Medulla oblongata (tissue), 1 donor: ENCODE measurements at regions not wholly inside any gene's neighbourhood (a gene's known extent, or its start where the extent isn't known, plus 50 kb on each side); places are given as distances from the start of the nearest gene placed in this dataset.

Experiments used
- DNase-seq: peaks from one replicate; pipeline ENCODE4 v3.0.0-alpha.2; 2015; ENCODE audit errors: extremely low spot score

DNA sequence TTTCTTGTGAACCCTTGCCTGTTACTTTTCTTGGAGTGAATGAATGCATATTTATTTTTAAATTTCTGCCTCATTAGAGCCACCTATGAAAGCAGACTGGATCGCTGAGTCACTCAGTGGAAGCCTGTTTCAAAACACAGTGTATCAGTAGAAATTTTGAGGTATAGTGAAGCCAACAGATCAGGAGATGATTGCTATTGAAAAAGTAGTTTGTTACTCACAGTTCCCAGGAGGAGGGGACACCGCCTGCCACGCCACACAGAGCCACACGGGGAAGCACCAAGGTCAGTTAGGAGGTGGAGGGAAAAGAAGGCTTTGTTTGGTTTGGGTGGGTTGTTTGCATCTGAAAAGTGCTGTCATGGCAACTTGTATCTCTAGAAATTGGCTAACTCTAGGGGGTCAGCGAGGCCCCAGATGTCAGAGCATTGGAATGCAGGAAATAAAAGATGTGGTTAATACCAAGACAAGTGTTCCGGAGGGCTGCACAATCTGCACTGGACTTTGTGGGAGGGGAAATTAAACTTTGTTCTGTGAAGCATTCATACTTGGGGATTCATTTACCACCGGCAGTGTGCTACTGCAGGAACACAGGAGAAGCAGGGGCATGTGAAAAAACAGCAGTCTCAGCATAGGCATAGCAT lies 106.4 kb upstream of the SDK1 start:
- DNase-seq = no peak

DNA sequence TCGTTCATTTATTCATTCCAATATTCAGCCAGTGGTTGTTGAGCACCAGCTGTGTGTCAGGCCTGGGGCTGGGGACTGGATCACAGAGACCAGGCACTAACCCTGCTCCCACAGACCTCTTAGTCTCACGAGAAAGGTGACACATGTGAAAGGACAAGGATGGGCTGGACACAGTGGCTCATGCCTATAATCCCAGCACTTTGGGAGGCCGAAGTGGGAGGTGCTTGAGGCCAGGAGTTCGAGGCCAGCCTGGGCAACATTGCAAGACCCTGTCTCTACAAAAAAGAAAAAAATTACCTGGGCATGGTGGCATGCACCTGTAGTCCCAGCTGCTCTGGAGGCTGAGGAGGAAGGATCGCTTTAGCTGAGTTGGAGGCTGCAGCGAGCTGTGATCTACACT lies 105.9 kb upstream of the SDK1 start:
- no peak for DNase-seq

DNA sequence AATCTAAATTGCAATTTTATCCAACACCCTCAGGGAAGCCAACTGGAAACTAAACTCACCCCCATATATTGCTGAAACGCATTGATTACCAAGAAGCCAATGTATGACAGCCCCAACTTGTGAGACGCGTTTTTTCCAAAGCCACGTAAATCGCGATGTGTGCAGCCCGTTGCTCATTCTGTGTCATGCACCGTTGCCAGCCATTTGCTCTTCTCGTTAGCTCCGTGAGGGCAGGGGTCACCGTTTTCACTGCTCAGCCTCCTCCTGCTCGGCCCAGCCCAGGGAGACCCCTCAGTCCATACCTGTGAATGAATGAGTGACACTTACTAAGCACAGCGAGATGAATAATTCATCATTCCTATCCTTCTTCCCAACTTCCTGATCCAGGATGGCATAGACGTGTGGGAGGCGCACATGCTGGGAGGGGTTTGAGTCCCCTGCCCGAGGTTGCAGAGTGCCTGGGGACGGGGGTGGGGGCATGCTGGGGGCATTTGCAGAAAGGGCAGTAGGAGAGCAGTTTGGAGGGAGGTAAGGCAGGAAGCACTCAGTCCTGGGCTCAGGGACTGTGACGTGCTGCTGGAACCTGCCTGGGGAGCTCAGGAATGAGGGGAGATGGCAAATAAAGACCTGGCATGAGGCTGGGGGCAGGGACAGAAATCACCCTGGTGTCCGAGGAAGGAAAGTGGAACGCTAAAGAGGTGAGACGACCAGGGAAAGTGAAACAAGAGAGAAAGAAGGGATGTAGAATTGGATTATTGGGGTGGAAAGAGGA lies 104.2 kb upstream of the SDK1 start:
- no peak for DNase-seq

DNA sequence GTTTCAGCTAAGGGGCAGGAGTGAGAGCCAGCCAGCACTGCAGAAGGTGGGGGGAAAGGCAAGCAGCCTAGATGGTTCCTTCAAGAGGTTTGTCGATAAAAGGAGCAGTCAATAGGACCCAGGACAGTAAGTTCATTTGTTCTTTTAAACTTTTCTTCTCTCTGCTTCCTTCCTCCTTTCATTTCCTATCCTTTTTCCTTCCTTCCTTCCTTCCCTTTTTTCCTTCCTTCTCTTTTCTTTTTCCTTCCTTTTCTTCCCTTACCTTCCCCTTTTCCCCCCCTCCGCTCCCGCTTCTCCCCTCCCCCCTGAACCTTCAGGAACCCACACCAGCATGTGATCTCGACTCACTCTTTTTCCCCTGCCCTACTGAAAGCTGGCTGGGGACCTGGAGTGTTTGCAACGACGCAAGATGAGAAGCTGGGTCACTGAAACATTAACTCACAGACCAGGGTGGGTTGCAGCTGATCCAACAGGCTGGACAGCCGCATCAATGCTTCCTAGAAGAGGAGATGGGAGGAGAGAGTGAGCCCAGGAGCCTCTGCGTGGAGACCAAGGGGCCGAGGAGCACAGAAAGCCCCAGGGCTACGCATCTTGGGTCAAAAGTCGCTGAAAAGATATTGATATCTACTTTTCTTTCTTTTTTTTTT lies 103.4 kb upstream of the SDK1 start:
- DNase-seq = no peak

DNA sequence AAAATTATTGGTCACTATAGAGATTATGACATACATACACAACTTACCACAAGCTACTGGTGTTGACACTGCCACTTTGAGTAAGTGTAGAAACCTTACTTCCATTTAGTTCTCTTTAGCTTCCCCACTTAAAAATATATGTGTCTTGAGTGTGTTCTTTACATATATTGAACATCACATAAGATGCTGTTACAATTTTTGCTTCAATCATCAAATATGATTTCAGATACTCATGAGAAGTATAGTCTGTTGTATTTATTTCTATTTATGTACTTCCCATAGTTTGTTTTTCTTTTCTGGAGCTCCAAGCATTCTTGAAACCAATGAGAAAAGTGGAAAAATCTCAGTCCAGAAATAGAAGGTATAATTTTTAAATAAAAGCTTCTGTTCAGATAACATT lies 102.7 kb upstream of the SDK1 start:
- DNase-seq = no peak

DNA sequence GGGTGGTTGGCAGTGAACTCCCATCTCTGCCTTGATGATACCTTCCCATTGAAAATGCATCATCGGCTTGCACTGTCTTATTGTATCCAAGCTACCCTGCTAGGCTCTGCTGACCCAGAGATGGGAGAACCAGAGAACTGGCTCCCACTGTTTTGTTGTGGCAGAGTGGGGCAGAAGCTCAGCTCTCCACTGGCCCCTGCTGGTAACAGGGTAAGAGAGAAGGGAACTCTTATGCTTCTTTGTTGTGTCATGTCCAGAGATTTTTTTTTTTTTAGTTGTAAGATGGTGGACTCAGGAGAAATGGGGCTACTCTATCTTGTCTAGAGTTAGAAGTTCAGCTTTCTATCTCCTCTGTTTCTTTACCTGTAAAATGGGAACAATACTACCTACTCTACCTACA lies 100.5 kb upstream of the SDK1 start:
- DNase-seq = peak; percentile 33

DNA sequence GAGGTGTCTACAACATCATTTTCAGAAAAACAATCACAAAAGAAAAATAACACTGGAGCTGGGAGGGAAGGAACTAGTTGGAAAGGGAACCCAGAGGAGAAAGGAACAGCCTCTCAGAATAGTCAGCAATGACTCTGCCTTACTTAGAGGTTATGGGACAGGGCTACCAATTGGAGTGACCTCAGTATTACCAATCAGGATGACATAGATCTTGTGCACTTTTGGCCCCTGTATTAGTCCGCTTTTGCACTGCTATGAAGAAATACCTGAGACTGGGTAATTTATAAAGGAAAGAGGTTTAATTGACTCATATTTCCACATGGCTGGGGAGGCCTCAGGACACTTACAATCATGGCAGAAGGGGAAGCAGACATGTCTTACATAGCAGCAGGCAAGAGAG lies 99.7 kb upstream of the SDK1 start:
- DNase-seq = no peak

DNA sequence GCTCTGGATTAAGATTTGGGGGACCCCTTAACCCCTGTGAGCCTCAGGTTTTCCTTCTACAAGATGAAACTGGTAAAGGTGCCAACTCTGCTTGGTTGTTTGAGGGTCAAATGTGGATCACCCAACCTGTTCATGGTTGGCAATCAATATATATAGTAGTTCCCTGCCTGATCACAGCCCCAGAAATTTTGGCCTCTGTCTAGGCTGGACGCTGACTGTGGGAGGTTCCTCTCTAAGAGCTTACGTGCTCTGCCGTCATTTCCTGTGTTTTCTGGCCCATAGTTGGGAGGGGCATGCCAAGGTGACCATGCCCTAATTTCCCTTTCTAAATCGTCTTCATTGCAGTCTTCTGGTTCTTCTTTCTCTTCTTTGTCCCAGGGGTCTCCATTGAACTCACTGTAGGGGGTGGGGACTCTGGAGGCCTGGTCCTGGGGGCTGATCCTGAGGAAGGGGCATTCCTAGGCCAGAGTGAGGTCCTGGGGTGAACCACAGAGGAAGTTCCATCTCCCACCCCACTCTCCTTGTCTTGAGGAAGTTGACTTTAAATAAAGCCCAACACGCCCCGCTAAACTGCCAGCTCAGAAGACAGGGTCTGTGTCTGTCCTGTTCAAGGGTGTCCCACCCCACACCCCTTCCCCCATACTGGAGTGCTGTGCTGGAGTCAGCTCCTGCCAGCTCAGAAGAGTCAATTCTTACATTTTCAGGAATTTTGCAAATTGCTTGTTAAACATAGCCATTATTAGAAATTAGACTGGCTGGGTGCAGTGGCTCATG lies 98.9 kb upstream of the SDK1 start:
- peak; percentile 29 for DNase-seq

DNA sequence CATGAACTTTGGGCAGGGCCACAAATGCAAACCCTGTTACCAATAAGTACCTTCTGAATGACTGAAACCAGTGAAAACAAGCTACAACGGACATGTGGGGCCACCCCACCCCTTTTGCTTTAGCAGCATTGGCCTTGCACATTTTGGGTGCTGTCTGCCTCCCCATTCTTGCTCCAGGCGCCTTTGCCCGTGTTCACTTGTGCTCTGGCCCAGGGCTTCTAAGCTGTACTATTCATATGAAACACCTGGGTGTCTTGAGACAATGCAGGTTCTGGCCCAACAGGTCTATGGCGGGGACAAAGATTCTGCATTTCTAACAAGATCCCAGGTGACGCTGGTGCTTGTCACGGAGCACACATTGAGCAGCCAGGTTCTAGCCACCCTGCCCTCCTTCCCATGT lies 96.5 kb upstream of the SDK1 start:
- DNase-seq = no peak

DNA sequence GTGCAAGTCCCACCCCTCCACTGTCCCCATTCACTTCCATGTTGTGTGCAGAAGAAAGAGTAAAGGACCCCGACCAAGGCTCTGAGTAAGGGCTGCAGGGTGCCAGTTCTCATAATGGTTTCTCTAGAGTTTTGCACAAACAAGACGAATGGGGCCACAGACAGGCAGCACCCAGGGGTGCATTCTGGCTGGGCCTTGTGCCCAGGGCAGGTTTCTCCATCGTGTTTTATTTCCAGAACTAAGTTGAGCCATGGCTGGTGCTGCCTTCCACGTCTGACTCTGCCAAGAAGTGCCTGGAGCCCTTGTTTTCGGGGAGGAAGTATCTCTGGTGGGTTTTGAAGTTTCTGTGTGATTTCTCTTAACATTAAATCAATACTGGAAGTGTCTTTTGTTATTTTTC lies 95.0 kb upstream of the SDK1 start:
- no peak for DNase-seq

DNA sequence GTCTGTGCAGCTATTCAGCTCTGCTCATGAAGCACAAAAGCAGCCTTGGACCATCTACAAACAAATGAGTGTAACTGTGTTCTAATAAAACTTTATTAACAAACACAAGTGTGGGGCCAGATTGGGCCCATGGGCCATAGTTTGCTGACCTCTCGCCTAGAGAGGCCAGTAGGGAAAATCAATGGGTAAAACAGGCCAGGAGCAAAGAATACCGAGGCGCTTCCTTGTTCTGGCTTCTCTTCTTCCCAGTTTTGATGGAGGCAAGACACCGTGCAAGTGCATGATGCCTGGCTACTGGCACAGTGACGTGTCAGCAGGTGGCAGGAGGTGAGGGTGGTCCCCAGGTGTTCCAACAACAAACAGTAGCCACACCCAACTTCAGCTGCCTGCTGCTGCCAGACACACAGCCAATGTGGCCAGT lies 94.3 kb upstream of the SDK1 start:
- DNase-seq = no peak

DNA sequence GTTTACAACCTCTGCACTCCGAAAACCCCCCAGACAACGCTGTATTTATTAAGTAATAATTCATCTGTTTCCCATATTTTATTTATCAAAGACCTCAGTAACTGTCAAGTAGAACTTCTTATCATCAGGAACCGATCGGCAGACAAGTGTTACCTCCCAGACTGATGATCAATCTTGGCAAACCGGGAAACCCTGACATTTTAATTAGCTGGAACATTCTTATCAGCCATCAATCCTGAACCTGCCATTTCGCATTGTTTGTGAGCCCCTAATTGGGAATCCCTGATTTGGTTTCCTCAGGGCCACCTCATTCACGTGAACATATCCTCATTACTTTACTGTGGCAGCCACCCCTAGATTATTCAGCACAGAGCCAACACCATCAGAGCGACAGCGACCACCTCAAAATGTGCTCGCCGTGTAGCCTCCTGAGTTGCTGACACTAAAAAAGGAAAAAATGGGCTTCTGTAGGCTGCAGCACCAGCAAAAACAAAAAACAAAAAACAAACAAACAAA lies 93.6 kb upstream of the SDK1 start:
- no peak for DNase-seq

DNA sequence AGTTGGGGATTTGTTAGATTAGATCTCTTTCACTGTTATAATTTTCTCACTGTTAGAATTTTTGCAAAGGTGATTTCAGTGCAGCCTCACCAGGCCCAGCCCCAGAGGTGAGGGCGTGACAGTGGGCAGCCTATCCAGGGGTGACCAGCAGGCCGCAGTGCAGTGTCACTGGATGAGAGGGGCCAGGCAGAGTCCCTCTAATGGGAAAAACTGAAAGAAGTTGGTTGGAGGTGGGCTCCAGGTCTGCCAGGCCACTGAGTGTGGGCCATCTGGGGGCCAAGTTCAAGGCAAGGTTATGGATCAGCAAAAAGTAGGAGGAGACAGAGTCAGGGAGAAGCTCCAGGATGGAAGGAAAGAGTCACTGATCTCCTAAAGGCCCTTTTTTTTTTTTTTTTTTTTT lies 90.5 kb upstream of the SDK1 start:
- no peak for DNase-seq

DNA sequence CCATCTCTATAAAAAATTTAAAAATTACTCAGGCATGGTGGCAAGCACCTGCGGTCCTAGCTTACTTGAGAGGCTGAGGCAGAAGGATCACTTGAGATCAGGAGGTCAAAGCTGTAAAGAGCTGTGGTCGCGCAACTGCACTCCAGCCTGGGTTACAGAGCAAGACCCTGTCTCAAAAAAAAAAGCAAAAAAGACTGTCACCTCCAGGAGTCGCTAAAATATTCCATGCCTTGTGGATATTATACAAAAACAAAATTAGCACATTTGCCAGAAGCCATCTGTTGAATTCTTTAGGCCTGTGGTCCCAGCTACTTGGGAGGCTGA lies 87.0 kb upstream of the SDK1 start:
- no peak for DNase-seq

DNA sequence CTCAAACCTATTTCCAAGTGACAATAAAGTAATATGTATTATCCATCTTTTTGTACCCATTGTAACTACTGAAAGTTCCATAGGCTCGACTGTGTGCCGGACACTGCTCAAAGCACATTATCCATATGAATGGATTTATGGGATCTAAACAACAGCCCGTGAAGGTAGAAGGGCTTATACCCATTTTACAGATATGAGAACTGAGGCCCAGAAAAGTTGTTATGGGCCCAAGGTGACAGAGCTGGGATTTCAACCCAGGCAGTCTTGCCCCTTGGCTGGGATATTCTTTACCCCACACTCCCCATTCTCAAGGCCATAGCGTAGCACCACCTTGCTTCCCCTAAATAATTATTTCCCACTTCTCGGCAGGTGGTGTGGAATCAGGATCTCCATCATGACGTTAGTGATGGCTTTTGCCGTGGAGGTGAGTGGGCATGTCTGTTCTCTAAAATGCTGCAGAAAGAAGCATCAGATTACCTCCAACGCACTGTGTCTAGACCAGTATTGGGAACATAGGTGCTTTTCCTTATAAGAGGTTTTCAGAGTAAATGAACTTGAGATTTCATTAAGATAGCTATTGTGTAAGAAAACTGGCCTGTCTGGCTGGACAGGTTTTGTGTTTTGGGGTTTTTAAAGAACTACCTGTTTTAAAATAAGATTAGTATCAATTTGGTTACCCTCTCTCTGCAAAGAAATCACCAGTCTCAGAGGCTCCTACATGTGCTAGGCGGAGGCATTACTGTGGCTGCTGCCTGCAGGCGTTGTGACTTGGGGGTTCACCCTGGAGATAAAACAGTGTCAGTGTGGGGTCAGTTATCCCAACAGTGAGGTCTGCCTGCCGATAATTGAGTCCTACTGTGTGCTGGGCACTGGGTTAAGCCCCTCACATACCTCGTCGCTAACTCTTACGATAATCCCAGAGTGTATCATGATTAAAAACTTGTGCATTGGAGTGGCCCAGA lies 85.1 kb upstream of the SDK1 start:
- DNase-seq = no peak

DNA sequence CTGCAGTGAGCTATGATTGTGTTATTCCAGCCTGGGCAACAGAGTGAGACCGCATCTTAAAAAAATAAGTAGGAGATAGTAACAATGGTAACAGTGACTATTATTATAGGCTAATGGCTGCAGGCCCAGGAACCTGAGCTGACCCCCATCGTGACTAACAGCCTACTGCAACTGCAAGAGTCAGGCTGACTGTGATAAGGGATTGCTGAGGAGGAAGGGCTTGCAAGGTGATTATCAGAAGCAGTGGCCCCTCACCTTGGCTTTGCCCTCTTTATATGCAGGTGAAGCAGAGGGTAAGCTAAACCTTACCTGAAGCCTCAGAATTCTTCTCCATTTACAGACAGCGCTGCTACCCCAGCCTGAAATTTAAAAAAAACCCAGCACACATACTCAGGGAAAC lies 83.9 kb upstream of the SDK1 start:
- no peak for DNase-seq

DNA sequence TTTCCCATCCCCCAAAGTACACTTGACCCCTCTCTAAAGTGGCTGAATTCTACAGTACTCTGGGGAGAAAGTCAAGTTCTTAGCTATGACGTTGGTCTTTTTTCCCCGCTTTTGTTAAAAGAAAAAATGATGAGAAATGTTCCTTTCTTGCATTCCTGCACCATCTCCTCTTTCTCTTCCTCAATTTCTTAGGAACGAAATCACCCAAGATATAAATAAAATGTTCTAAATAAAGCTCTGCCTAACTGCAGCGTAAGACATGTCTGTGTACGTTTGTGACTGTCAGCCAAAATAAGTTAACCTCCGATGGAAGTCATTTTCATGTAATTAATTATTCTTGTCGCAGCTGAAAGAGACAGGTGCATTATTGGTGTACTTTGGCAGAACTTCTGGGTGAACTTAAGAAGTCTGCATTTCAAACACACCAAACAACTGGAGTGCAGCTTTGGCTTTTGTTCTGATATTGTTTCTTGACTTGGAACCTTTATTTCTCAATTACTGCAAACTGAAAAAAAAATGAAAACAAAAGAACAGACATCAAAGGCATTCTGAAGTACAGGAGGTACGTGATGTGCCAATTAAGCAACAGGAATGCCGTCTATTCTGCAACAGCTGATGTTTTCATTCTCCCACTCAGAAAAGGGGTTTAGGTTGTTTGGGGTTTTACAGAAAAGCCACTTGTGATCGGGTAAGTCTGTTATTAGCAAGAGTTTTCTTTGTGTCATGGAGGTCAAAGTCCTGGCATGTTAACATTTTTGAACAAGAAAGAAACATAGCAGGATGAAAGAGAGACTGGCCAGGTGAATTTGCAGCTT lies 82.4 kb upstream of the SDK1 start:
- DNase-seq = peak; percentile 34

DNA sequence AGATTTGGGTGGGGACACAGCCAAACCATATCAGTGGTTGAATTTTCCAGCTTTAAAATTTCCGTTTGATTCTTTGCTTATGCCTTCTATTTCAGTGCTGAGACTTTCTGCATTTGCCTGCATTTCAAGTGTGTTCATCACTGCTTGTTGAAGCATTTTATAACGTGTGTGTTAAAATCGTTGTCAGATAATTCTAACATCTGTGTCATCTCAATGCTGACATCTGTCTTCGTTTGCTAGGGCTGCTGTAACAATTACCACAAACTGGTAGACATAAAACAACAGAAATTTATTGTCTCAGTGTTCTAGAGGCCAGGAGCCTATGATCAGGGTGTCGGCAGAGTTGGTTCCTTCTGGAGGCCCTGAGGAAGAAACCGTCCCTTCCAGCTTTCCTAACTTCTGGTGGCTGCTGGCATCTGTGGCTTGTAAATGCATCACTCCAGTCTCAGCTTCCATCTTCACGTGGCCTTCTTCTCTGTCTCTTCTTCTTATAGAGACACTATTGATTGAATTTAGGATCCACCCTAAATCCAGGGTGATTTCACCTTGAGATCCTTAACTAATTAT lies 71.1 kb upstream of the SDK1 start:
- DNase-seq = no peak

DNA sequence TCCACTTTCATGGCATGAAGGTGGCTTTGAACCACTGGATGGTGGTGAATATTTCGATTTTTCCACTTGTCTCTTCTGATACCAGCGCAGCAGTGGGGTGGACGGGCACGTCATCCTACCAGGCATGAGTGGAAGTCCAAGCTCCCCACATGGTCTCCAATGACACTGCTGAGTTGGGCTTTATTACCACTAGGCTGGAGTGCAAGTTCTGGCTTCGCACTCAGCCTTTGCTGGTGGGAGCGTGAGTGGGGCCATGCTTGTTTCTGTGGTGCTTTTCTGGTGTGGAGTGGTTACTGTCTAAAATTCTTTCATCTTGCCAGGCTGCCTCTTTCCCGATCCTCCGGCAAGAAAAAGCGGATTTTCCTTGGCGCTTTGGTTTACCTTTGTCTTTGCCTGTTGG lies 70.1 kb upstream of the SDK1 start:
- no peak for DNase-seq

DNA sequence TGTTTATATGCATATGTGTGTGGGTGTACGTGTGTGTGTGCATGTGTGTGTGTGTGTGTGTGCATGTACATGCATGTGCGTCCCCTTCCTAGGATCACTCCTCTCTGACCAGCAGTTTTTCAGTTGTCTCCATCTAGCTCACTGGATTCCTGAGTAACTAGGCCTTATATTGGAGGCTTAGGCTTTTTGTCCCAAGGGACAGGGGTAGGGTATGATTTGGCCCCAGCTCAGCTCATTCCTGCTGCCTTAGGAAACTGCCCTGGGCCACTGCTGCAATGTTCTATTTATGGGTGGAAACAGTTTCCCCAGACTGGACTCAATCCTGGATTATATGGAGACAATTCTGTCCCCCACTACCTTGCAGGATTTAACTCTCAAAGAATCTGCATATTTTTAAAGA lies 68.8 kb upstream of the SDK1 start:
- no peak for DNase-seq
